Stromal cell of bone marrow (primary cell): ENCODE measurements at regions not wholly inside any gene's neighbourhood (a gene's known extent, or its start where the extent isn't known, plus 50 kb on each side); places are given as distances from the start of the nearest gene placed in this dataset.
"Not testable (repeated sequence)": the region's sequence is repeated elsewhere in the genome, so short reads cannot be mapped to it uniquely, and the experiment has no call there.

Source experiments
- DNase-seq: peaks from one replicate; pipeline ENCODE4 v3.0.0-alpha.2; 2012; ENCODE audit warnings: low read depth

DNA sequence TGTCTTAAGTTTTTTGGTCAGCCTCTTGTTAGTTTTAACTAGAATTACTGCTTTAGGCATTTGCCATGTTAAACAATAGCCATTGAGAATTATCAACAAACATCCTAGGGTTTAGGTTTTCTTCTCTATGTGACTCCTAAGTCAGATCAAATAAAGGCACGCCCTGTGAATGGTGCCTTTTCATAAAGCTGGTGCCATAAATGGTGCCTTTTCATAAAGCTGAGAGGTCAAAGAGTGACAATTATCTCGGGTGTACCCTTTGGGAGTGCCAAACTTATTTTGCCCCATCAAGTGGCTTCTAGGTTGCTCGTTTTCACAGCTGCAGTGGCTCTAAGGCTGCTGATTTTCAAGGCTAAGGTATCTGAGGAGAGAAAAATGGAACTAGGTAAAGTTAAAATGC lies 391.6 kb downstream of the DMRTA1 start:
- DNase-seq, result no peak

DNA sequence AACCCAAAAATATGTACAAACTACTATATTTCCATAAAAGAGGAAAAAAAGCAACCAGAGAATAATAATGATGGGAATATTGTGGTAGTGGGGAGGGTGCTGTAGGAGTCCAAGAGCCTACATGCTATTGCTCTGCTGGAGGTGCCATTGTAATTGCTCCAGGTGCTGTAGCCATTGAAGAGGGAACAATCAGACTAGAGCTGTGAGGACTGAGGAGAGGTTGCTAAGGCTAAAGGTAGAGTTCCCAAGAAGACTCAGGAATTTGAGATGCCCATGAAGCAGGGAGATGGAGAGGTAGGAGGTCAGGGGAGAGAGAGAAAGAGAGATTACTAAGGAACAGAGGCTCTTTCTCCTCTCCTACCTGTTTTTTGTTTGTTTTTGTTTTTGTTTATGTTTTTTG lies 394.0 kb downstream of the DMRTA1 start:
- no peak for DNase-seq

DNA sequence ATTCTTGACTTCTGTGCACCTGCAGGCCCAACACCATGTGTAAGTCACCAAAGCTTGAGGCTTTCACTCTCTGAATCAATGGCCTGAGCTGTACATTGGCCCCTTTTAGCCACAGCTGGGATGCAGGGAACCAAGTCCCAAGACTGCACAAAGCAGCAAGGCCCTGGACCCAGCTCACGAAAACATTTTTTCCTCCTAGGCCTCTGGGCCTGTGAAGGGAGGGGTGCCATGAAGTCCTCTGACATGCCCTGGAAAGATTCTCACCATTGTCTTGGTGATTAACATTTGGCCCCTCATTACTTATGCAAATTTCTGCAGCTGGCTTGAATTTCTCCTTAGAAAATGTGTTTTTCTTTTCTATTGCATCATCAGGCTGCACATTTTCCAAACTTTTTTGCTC lies 398.6 kb downstream of the DMRTA1 start:
- DNase-seq, result not testable (repeated sequence)

DNA sequence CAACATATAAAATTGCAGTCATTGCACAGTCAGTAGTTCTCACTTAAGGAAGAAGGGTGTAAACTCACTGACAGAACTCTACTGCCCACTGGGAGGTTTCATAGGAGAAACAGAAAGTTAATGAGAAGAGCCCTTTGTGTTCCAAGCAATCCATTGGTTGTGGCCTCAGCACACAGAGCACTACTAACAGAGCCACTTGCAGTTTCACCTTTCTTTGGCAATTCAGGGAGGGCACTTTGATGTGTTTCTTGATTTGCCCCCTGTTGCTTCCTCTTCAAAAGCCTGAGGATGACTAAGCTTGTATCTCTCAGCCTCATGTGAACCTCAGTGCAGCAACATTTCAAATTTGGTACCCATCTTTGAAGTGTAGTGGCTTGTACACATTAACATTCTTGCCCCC lies 409.4 kb downstream of the DMRTA1 start:
- no peak for DNase-seq

DNA sequence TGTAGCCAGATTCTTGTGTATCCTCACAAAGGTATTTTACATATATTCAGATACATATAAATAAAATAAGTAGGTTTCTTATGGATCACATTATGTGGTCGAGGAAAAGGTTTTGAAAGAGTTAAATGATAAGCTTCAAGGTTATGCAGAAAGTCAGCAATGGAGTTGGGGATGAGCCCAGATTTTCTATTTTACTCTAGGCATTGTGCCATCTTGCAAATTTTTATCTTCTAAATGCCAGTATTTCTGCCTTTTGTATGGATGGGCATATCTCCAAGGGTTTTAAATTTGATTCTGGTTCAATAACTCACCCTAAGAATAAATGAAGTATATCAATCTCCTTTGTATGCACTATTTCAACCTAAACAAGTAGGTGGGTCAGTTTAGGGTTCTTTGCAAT lies 410.7 kb downstream of the DMRTA1 start:
- DNase-seq, result no peak

DNA sequence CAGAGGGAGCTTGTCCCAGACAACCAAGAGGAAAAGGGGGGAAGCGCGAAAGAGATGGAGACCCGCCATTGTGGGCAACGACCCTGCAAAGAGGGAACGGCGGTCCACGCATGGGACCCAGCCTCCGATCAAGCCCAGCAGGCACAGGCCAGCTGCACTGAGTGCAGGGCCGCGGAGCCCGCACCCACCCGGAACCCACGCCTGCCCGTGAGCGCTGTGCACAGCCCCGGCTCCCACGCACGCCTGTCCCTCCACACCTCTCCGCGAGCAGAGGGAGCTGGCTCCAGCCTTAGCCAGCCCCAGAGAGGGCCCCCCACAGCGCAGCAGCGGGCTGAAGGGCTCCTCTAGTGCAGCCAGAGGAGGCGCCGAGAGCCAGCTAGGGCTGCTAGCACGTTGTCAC lies 416.5 kb downstream of the DMRTA1 start:
- no peak for DNase-seq

DNA sequence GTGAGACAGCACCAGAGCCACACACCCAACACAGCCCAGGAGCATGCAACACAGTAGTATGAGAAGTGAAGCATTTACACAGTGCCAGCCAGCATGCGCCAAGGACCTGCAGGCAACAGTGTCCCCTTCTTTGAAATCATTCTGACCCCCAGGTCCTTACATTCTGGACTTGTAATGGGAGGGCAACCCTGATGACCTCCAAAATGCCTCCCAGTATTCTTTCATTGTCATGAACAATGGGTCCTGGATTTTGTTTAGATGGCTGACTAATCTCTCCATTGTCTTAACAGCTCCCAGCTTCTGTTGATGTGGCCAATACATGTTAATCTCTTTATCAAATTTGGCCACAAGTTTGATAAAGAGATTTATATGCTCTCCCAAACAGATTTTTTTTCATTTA lies 417.1 kb downstream of the DMRTA1 start:
- no peak for DNase-seq

DNA sequence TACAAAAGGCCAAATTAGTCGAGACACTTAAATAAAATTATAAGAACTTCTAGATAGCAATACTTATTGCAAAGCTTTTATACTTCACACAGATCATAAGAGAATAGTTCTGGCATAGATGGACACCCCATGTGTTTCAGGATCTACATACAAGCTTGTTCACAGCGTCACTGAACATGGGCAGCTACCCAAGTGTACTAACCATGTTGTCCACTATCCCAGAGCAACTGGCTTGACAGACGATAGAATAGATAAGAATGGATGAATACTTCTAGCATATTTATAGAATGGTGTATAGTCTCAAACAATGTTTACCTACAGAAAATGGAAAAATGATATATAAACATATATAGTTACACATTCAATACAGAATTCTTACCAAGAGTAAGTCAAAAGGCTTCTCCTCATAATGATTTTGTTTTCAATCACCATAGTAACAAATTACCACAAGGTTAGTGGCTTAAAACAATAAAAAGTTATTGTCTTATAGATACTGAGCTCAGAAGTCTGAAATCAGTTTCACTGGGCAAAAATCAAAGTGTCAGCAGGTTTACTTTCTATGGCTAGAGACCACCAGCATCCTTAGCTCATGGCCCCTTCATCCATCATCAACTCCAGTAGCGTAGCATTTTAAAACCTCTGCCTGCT lies 446.7 kb downstream of the DMRTA1 start:
- no peak for DNase-seq

DNA sequence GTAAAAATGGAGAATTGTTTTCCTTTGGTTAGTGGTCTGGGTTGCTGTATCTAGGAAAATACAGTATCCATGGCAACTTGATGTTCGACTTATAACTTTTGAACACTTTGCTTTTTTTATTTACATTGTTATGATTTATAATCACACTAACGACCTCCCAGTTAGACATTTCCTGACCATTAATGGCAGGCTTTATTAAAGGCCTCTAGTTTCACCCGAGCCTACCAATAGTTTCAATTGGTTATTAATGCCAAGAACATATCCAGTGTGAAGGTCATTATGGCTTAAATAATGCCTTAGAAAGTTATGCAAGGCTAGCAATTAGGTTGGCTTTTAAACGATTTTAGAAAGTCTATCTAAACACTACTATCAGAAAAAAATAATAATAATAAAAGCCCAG lies 452.0 kb downstream of the DMRTA1 start:
- DNase-seq, result no peak

DNA sequence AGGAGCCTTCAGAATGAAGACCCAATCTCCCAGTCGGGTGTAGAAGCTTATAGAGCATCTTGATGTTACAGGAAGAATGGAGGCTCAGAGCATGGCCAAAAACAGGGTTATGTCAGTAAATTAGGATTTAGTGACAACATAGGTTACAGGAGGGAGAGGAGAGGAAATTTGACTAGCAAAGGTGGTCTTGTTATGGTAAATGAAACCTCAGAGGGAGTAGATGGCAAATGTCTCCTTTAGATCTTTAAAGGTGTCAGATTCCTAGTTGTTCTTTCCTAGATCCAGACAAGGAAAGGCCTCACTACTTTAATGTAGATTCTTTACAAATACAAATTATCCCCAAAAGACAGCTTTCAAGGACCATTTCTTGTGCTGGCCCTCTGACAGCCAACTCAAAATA lies 465.0 kb downstream of the DMRTA1 start:
- no peak for DNase-seq

DNA sequence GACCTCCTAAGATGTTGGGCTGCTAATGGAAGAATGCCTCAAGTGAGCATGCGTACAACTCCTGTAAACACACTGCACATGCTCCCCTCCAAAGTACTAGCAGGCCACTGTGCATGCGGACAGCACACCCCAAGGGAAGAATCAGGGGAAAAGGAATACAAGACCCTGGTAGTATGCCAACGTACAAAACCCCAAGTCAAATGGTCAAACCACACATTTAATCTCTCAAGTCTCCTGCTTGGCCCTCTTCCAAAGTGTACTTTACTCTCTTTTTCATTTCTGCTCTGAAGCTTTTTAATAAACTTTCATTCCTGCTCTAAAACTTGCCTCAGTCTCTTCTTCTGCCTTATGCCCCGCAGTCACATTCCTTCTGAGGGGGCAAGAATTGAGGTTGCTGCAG lies 466.4 kb downstream of the DMRTA1 start:
- DNase-seq, result no peak

DNA sequence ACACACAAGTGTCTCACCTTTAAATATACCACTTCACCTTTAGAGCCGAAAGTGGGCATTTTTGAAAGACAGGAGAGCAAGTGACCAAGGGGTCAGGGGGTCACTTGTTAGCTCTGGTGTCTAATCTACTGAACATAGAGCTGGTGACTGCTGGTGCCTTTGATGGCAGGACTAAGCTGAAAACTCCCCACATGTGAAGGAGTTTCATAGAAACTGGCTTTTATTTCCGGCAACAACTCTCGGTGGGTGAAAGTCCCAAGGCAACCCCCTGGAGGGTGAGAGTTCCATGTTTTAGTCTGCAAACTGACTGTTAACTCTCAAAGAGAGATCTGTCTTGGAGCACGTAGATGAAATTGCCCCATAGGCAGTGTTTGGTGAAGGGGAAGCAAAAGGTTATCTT lies 466.9 kb downstream of the DMRTA1 start:
- DNase-seq, result no peak

DNA sequence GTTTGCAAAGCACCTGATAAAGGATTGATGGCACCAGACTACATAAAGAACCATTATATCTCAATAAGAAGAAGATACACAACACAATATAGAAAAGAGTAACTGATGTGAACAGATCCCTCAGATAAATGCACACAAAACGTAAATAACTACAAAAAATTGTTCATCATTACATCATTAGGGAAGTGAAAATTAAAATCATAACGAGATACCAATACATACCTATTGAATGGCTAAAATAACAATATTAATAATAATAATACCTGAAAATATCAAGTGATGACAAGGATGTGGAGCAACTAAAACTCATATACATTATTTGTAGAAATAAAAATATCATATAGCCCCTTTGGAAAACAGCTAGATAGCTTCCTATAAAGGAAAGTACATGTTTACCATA lies 469.5 kb downstream of the DMRTA1 start:
- DNase-seq, result no peak

DNA sequence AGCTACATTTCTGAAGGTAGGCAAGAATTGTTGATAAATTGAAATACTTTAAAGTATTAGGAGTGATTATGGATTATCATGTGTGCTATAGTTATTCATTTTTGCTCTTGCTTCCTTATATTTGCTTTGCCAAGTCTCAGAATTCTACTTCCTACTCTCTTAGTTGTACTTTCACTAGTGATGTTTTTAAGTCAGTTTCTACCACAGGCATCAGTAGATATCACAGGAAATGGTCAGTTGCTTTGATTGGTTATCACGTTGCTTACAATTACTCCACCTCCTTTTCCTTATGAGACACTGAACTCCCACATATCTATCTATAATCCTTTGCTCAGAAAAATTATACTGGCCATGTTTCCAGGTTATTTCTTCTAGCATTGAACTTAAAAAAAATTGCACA lies 472.8 kb downstream of the DMRTA1 start:
- DNase-seq, result no peak

DNA sequence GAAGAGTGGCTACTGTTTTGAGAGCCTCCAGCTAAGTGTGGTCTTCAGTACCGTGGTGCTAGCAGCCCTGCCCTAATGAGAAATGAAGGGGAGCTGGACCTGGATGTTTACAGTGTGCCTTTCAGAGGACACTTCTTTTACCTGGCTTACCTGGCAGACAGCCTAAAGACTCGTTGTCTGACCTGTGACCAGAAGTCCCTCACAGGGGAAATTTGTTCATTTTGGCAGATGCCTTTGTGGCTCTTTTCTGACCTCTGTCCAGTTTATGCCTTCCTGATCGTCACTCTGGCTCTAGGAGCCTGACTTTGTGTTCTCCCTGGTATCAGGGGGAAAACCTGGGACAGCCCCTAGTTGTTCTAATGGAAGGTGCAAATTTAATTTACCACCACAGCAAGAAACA lies 475.1 kb downstream of the DMRTA1 start:
- DNase-seq, result no peak

DNA sequence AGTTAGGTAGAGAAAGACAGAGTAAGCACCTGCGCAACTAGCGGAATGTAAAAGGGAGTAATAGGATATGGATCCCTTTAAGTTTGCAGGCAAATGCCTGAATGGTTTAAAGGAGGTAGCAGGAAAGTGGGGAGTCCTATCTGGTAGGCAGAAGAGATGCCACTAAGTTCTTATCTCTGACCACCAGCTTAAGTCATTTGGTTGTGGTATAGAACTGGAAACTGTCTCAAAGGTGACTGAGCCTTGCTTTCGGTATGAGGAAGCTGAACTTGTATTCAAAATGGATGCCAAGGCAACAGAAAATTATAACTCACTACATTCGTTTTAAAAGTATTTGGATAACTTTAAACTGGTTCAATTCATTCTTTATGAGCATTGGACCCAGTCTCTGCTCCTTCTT lies 475.6 kb downstream of the DMRTA1 start:
- DNase-seq, result no peak

DNA sequence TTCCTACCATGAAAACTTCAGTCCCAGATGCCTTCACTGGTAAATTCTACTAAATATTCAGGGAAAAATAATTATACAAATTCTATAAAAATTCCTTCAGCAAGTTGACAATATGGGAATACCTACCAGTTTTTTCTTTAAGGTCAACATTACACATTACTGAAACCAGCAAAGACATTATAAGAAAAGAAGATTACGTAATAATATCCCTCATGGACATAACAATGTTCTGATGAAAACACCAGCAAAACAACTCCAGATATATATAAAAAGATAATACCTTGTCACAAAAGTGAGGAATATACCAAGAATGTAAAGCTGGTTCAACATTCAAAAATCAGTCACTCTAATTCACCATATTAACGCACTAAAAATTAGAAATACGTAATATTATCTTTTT lies 507.9 kb downstream of the DMRTA1 start:
- DNase-seq, result no peak

DNA sequence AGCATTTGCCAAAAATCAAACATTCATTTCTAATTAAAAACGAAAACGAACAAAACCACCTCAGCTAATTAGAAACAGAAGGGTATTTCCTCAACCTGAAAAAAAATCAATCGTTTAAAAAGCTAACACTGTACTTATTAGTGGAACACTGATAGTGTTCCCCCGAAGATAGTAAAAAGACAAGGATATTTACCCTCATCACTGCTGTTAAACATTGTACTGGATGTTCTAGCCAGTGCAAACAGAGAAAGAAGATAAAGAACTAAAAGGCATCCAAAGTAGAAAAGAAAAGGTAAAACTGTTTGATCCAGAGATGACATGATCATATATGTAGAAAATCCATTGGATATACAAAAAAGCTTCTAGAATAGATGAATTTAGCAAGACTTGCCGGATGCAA lies 508.3 kb downstream of the DMRTA1 start:
- no peak for DNase-seq

DNA sequence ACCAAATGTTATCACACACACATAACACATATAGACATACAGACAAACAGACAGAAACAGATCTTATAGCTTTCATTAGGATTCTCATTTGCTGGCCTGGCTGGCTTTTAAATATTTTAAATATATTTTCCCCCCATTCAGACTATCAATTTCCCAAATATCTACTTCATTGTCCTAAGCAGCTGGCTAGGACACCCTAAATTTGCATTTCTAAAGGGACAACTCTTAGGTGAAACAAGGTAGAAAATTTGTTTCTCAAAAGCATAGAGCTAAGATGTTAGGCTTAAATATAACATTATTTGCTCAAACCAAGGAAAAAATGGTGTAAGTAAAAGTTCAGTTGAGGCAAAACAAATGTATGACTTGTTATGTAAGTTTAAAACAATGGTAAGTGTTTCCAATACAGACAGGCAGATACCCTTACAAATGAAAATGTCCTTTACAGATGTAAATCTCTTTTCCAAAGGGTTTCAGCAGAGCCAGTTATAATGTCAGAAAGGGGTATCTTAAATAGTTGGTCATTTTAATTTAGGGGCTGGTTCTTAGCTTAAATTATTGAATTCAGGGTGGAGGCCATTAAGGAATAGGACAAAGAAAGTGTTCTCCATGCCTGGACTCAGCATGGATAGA lies 522.8 kb downstream of the DMRTA1 start:
- no peak for DNase-seq

DNA sequence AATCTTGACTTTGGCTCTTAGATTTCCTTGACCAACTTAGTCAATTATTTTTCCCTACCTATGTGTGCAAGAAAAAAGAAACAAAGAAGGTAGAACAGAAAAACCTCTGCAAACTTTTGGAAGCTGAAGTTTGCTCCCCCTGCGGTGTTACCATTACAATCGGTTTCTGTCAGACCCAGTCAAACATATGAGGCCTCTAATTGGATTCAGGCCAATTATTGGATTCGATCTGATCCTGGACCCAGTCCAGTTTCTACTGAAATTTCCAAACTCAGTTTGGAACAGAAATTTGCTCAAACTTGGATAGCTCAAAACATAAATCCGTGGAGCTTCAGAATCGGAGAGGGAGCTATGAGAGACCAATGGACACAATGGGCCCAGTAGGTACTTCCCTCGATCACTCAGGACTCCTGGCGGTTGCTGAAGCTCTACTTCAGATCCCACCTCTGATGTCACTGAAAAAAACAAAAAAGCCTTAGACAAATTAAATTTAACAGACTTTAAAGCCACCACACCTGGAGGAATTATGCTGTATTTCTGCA lies 523.9 kb downstream of the DMRTA1 start:
- no peak for DNase-seq

DNA sequence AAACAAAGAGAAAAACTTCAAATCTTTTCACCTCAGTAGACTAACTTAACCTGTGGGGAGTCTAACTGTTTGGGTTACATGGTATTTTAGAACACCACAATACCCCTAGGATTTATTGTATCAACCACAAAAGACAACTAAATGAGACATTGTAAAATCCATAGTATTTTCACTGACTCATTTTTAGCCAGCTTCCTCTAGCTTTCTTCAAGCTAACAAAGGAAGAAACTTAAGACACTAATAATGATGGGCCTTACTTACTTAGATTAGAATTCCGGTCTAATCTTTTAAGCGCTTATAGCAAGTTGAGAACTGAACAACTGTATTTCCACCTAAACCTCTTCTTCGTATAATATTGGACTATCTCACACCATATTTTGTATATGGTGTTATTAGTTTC lies 529.3 kb downstream of the DMRTA1 start:
- DNase-seq, result peak; percentile 11

DNA sequence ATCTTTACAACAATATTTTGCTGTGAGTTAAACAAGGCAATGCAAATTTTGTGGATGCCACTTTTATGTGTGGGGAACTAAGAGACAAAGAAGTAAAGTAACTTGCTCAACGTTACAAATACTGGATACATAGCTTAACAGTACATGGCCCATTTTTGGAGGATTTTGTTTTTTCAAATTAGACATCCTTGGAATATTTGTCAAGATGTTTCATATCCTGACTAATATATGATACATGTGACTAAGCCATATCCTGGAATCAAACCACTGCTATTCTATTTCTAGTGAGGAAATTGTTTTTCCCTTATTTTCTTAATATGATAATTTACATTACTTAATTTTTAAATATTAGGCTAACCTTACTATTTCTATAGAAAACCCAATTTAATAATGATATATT lies 529.8 kb downstream of the DMRTA1 start:
- peak; percentile 40 for DNase-seq

DNA sequence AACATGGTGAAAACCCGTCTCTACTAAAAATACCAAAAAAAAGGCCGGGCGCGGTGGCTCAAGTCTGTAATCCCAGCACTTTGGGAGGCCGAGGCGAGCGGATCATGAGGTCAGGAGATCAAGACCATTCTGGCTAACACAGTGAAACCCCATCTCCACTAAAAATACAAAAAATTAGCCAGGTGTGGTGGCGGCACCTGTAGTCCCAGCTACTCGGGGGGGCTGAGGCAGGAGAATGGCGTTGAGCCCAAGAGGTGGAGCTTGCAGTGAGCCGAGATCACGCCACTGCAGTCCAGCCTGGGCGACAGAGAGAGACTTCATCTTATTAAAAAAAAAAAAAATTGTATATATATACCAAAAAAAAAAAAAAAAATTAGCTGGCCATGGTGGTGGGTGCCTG lies 533.8 kb downstream of the DMRTA1 start:
- DNase-seq, result not testable (repeated sequence)

DNA sequence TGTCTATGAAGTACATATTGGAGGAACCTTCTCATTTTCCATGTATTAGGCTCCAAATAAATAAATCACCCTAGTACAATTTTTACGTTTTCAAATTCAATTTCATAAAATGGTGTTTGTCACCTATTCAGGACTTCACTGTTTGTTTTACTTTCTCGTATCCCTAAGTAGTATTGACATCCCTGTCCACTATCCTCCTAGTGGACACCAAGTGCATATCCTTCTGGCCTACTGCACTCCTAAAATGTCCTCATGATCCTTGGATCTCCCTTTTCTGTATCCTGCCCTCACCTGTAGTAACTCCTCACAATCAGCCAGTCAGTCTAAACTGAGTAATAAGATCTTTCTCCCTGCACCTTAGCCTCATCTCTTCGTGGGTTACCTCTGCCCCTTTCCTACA lies 539.9 kb downstream of the DMRTA1 start:
- DNase-seq, result no peak
